ENCODE measurements at regions not wholly inside any gene's neighbourhood (a gene's known extent, or its start where the extent isn't known, plus 50 kb on each side); places are given as distances from the start of the nearest gene placed in this dataset.

DNA sequence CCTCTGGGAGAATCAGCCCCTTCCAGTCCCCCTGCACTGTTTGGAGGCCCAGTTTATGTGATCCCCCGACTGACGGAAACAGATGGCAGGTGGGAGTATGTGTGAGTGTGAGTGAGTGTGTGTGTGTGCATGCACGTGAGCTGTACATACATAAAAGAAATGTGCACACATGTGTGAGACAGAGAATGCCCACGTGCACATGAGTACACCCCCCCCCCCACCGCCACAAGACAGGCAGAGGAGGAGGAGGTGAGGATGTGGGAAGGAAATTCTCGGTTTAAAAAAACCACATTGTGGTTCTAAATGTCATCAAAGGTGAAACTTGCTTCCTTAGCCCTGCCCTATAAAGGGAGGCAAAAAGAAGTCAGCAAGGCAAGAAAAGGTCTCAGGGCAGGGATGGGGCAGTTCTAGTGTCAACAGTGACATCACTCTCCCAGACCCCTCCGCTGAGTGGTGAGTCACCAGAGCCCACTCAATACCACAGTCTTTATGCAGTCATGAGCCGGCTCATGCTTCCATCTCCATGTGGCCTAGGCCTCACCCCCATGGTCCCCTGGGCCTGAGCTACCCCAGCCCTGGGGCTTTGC, 79.2 kb upstream of the HSPA9 start (continued):
- TF ChIP-seq, protein P1, sequence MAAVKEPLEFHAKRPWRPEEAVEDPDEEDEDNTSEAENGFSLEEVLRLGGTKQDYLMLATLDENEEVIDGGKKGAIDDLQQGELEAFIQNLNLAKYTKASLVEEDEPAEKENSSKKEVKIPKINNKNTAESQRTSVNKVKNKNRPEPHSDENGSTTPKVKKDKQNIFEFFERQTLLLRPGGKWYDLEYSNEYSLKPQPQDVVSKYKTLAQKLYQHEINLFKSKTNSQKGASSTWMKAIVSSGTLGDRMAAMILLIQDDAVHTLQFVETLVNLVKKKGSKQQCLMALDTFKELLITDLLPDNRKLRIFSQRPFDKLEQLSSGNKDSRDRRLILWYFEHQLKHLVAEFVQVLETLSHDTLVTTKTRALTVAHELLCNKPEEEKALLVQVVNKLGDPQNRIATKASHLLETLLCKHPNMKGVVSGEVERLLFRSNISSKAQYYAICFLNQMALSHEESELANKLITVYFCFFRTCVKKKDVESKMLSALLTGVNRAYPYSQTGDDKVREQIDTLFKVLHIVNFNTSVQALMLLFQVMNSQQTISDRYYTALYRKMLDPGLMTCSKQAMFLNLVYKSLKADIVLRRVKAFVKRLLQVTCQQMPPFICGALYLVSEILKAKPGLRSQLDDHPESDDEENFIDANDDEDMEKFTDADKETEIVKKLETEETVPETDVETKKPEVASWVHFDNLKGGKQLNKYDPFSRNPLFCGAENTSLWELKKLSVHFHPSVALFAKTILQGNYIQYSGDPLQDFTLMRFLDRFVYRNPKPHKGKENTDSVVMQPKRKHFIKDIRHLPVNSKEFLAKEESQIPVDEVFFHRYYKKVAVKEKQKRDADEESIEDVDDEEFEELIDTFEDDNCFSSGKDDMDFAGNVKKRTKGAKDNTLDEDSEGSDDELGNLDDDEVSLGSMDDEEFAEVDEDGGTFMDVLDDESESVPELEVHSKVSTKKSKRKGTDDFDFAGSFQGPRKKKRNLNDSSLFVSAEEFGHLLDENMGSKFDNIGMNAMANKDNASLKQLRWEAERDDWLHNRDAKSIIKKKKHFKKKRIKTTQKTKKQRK (IDR thresholded peaks at IDR 0.05; ENCODE audit: low read depth, low read length): no peak
- TF ChIP-seq HDGF (IDR thresholded peaks at IDR 0.05) (no peak), ZNF24 (IDR thresholded peaks at IDR 0.05) (no peak), SP1 (IDR thresholded peaks at IDR 0.05; ENCODE audit: low read depth, low read length) (no peak), HDAC6 (IDR thresholded peaks at IDR 0.05; ENCODE audit: unreplicated experiment) (no peak), SMAD5 (IDR thresholded peaks at IDR 0.05; ENCODE audit: low read depth) (no peak), BHLHE40 (IDR thresholded peaks at IDR 0.05; ENCODE audit: borderline replicate concordance in 1 of 2, low read depth in 2 of 2, low read length in 1 of 2) (peak; percentile 99), CEBPB (IDR thresholded peaks at IDR 0.05; ENCODE audit: borderline replicate concordance in 1 of 2, low read depth in 2 of 2, low read length in 2 of 2) (no peak), MYB (IDR thresholded peaks at IDR 0.05; ENCODE audit: borderline replicate concordance, low read depth, low read length) (no peak), SIX5 (IDR thresholded peaks at IDR 0.05; ENCODE audit: low read depth, low read length, severe bottlenecking) (no peak), SUZ12 (IDR thresholded peaks at IDR 0.05; ENCODE audit: unreplicated experiment) (no peak), MTA2 (IDR thresholded peaks at IDR 0.05; ENCODE audit: low read depth) (peak; percentile 60; the same call in 1 of the 2 replicates), ZNF217 (IDR thresholded peaks at IDR 0.05) (no peak), TBL1XR1 (IDR thresholded peaks at IDR 0.05; ENCODE audit: low read depth, low read length) (peak; percentile 82), BRCA1 (IDR thresholded peaks at IDR 0.05; ENCODE audit: low read depth, low read length) (no peak), KAT2A (conservative IDR thresholded peaks at IDR 0.05; ENCODE audit: control insufficient read depth, low read depth, low read length) (no peak), IRF4 (IDR thresholded peaks at IDR 0.05; ENCODE audit: low read depth, low read length) (no peak), FOXK2 (IDR thresholded peaks at IDR 0.05) (no peak)
- TF ChIP-seq, protein P2, sequence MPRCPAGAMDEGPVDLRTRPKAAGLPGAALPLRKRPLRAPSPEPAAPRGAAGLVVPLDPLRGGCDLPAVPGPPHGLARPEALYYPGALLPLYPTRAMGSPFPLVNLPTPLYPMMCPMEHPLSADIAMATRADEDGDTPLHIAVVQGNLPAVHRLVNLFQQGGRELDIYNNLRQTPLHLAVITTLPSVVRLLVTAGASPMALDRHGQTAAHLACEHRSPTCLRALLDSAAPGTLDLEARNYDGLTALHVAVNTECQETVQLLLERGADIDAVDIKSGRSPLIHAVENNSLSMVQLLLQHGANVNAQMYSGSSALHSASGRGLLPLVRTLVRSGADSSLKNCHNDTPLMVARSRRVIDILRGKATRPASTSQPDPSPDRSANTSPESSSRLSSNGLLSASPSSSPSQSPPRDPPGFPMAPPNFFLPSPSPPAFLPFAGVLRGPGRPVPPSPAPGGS (IDR thresholded peaks at IDR 0.05; ENCODE audit: borderline replicate concordance, insufficient read depth, low read depth, low read length, poor library complexity, severe bottlenecking): peak; percentile 70
- TF ChIP-seq, protein P3, sequence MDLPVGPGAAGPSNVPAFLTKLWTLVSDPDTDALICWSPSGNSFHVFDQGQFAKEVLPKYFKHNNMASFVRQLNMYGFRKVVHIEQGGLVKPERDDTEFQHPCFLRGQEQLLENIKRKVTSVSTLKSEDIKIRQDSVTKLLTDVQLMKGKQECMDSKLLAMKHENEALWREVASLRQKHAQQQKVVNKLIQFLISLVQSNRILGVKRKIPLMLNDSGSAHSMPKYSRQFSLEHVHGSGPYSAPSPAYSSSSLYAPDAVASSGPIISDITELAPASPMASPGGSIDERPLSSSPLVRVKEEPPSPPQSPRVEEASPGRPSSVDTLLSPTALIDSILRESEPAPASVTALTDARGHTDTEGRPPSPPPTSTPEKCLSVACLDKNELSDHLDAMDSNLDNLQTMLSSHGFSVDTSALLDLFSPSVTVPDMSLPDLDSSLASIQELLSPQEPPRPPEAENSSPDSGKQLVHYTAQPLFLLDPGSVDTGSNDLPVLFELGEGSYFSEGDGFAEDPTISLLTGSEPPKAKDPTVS (IDR thresholded peaks at IDR 0.05; ENCODE audit: low read depth, low read length): no peak
- TF ChIP-seq, protein P4, sequence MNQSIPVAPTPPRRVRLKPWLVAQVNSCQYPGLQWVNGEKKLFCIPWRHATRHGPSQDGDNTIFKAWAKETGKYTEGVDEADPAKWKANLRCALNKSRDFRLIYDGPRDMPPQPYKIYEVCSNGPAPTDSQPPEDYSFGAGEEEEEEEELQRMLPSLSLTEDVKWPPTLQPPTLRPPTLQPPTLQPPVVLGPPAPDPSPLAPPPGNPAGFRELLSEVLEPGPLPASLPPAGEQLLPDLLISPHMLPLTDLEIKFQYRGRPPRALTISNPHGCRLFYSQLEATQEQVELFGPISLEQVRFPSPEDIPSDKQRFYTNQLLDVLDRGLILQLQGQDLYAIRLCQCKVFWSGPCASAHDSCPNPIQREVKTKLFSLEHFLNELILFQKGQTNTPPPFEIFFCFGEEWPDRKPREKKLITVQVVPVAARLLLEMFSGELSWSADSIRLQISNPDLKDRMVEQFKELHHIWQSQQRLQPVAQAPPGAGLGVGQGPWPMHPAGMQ (IDR thresholded peaks at IDR 0.05; ENCODE audit: borderline replicate concordance): no peak
- TF ChIP-seq, protein P5, sequence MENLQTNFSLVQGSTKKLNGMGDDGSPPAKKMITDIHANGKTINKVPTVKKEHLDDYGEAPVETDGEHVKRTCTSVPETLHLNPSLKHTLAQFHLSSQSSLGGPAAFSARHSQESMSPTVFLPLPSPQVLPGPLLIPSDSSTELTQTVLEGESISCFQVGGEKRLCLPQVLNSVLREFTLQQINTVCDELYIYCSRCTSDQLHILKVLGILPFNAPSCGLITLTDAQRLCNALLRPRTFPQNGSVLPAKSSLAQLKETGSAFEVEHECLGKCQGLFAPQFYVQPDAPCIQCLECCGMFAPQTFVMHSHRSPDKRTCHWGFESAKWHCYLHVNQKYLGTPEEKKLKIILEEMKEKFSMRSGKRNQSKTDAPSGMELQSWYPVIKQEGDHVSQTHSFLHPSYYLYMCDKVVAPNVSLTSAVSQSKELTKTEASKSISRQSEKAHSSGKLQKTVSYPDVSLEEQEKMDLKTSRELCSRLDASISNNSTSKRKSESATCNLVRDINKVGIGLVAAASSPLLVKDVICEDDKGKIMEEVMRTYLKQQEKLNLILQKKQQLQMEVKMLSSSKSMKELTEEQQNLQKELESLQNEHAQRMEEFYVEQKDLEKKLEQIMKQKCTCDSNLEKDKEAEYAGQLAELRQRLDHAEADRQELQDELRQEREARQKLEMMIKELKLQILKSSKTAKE (IDR thresholded peaks at IDR 0.05; ENCODE audit: low read depth, poor library complexity, severe bottlenecking): peak; percentile 89

Data from GM12878 (cell line).